ENCODE measurements at regions not wholly inside any gene's neighbourhood (a gene's known extent, or its start where the extent isn't known, plus 50 kb on each side); places are given as distances from the start of the nearest gene placed in this dataset.

GRCh38 chr12:61647566-61647965 is 612.6 kb upstream of the USP15 start:
- TF ChIP-seq, protein P1, sequence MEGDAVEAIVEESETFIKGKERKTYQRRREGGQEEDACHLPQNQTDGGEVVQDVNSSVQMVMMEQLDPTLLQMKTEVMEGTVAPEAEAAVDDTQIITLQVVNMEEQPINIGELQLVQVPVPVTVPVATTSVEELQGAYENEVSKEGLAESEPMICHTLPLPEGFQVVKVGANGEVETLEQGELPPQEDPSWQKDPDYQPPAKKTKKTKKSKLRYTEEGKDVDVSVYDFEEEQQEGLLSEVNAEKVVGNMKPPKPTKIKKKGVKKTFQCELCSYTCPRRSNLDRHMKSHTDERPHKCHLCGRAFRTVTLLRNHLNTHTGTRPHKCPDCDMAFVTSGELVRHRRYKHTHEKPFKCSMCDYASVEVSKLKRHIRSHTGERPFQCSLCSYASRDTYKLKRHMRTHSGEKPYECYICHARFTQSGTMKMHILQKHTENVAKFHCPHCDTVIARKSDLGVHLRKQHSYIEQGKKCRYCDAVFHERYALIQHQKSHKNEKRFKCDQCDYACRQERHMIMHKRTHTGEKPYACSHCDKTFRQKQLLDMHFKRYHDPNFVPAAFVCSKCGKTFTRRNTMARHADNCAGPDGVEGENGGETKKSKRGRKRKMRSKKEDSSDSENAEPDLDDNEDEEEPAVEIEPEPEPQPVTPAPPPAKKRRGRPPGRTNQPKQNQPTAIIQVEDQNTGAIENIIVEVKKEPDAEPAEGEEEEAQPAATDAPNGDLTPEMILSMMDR (conservative IDR thresholded peaks at IDR 0.05; ENCODE audit: low read length) = no peak
- no peak for TF ChIP-seq EZH2phosphoT487 (IDR thresholded peaks at IDR 0.05; ENCODE audit: borderline replicate concordance)
- Histone ChIP-seq H3K27me3 (ENCODE audit: insufficient read depth, low read length, poor library complexity, severe bottlenecking) (no peaks in the 10 kb centered on the region), H3K4me2 (ENCODE audit: low read depth, low read length, poor library complexity, severe bottlenecking) (no peak overlapping the region), H3K9me2 (replicated peaks; ENCODE audit: low read depth, low read length) (no peaks in the 10 kb centered on the region), H3K9me3 (ENCODE audit: insufficient read depth, low read depth, low read length) (no peaks in the 10 kb centered on the region), H4K20me1 (ENCODE audit: insufficient read depth, low read length, poor library complexity, severe bottlenecking) (no peaks in the 10 kb centered on the region), H2AFZ (ENCODE audit: low read length) (no peak overlapping the region), H3K4me3 (ENCODE audit: low read length, poor library complexity, severe bottlenecking) (no peak overlapping the region), H3F3A (ENCODE audit: low read depth) (no peaks in the 10 kb centered on the region), H3K36me3 (ENCODE audit: insufficient read depth, low read length) (no peaks in the 10 kb centered on the region), H3K79me2 (ENCODE audit: insufficient read depth, low read length) (no peaks in the 10 kb centered on the region), H3K9ac (ENCODE audit: low read depth, low read length, poor library complexity, severe bottlenecking) (no peak overlapping the region), H3K4me1 (ENCODE audit: insufficient read depth, low read length, poor library complexity, severe bottlenecking) (no peaks in the 10 kb centered on the region)

DNA sequence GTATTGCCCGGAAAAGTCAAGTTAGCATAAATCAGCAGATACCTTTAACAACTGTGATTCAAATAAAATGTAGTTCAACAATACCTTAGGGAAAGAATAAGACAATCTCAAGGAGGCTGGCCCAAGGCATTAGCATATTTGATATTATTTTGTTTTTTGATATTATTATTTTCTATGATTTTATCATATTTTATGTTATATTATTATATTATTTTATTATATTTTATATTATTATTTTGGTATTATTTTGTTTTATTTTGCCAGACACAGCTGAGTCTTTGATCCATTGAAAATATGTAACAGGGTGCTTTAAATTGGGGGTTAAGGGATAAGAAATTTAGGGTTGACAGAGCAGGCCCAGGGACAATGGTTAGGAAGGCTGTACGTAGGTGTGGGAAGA is 607.9 kb upstream of the USP15 start:
- no peaks in the 10 kb centered on the region for H3K9me3 ChIP-seq (ENCODE audit: insufficient read depth, low read depth, low read length)
- no peaks in the 10 kb centered on the region for H4K20me1 ChIP-seq (ENCODE audit: insufficient read depth, low read length, poor library complexity, severe bottlenecking)
- no peaks in the 10 kb centered on the region for H3K9me2 ChIP-seq (replicated peaks; ENCODE audit: low read depth, low read length)
- H3K4me1 ChIP-seq (ENCODE audit: insufficient read depth, low read length, poor library complexity, severe bottlenecking) = no peaks in the 10 kb centered on the region
- no peak overlapping the region for H3K9ac ChIP-seq (ENCODE audit: low read depth, low read length, poor library complexity, severe bottlenecking)
- no peak overlapping the region for H3K4me3 ChIP-seq (ENCODE audit: low read length, poor library complexity, severe bottlenecking)
- TF ChIP-seq EZH2phosphoT487 (IDR thresholded peaks at IDR 0.05; ENCODE audit: borderline replicate concordance) = no peak
- no peak overlapping the region for H2AFZ ChIP-seq (ENCODE audit: low read length)
- H3K4me2 ChIP-seq (ENCODE audit: low read depth, low read length, poor library complexity, severe bottlenecking) = no peak overlapping the region
- no peaks in the 10 kb centered on the region for H3K36me3 ChIP-seq (ENCODE audit: insufficient read depth, low read length)
- H3K79me2 ChIP-seq (ENCODE audit: insufficient read depth, low read length) = no peaks in the 10 kb centered on the region
- no peaks in the 10 kb centered on the region for H3F3A ChIP-seq (ENCODE audit: low read depth)
- H3K27me3 ChIP-seq (ENCODE audit: insufficient read depth, low read length, poor library complexity, severe bottlenecking) = no peaks in the 10 kb centered on the region

GRCh38 chr12:61654698-61655097 is 605.5 kb upstream of the USP15 start:
- Histone ChIP-seq H3K4me2 (ENCODE audit: low read depth, low read length, poor library complexity, severe bottlenecking) (no peak overlapping the region), H3F3A (ENCODE audit: low read depth) (no peaks in the 10 kb centered on the region), H3K9me2 (replicated peaks; ENCODE audit: low read depth, low read length) (no peaks in the 10 kb centered on the region), H3K9ac (ENCODE audit: low read depth, low read length, poor library complexity, severe bottlenecking) (no peak overlapping the region), H3K4me3 (ENCODE audit: low read length, poor library complexity, severe bottlenecking) (no peak overlapping the region), H3K4me1 (ENCODE audit: insufficient read depth, low read length, poor library complexity, severe bottlenecking) (no peaks in the 10 kb centered on the region), H3K79me2 (ENCODE audit: insufficient read depth, low read length) (no peaks in the 10 kb centered on the region), H4K20me1 (ENCODE audit: insufficient read depth, low read length, poor library complexity, severe bottlenecking) (no peaks in the 10 kb centered on the region), H2AFZ (ENCODE audit: low read length) (0 out of 2 replicates have a peak overlapping the region, but pooled peaks have one; percentile 48), H3K36me3 (ENCODE audit: insufficient read depth, low read length) (no peaks in the 10 kb centered on the region), H3K9me3 (ENCODE audit: insufficient read depth, low read depth, low read length) (no peaks in the 10 kb centered on the region), H3K27me3 (ENCODE audit: insufficient read depth, low read length, poor library complexity, severe bottlenecking) (no peaks in the 10 kb centered on the region)
- TF ChIP-seq, protein P1 (conservative IDR thresholded peaks at IDR 0.05; ENCODE audit: low read length) = peak; percentile 55
- no peak for TF ChIP-seq EZH2phosphoT487 (IDR thresholded peaks at IDR 0.05; ENCODE audit: borderline replicate concordance)

GRCh38 chr12:61655241-61655640 is 605.0 kb upstream of the USP15 start:
- Histone ChIP-seq H3K9me2 (replicated peaks; ENCODE audit: low read depth, low read length) (no peaks in the 10 kb centered on the region), H3K4me3 (ENCODE audit: low read length, poor library complexity, severe bottlenecking) (no peak overlapping the region), H3K9me3 (ENCODE audit: insufficient read depth, low read depth, low read length) (no peaks in the 10 kb centered on the region), H3K4me1 (ENCODE audit: insufficient read depth, low read length, poor library complexity, severe bottlenecking) (no peaks in the 10 kb centered on the region), H2AFZ (ENCODE audit: low read length) (no peak overlapping the region), H4K20me1 (ENCODE audit: insufficient read depth, low read length, poor library complexity, severe bottlenecking) (no peaks in the 10 kb centered on the region), H3K27me3 (ENCODE audit: insufficient read depth, low read length, poor library complexity, severe bottlenecking) (no peaks in the 10 kb centered on the region), H3K36me3 (ENCODE audit: insufficient read depth, low read length) (no peaks in the 10 kb centered on the region), H3K79me2 (ENCODE audit: insufficient read depth, low read length) (no peaks in the 10 kb centered on the region), H3K9ac (ENCODE audit: low read depth, low read length, poor library complexity, severe bottlenecking) (no peak overlapping the region), H3F3A (ENCODE audit: low read depth) (no peaks in the 10 kb centered on the region), H3K4me2 (ENCODE audit: low read depth, low read length, poor library complexity, severe bottlenecking) (no peak overlapping the region)
- TF ChIP-seq EZH2phosphoT487 (IDR thresholded peaks at IDR 0.05; ENCODE audit: borderline replicate concordance) = no peak
- TF ChIP-seq, protein P1 (conservative IDR thresholded peaks at IDR 0.05; ENCODE audit: low read length) = no peak

Measured in Loucy (cell line).